Natural killer cell (primary cell): ENCODE measurements at regions not wholly inside any gene's neighbourhood (a gene's known extent, or its start where the extent isn't known, plus 50 kb on each side); places are given as distances from the start of the nearest gene placed in this dataset.

Experiments used
- ATAC-seq, 3 donors: fragments of 150-1000 bp in 2 of 3; fragments of 200-7000 bp in 1 of 3; cut with Tn5 transposase; 1 replicate in 1 of 3; 2 replicates in 2 of 3; pipeline ENCODE4 v1.10.0; 2021; ENCODE audit warnings: mild to moderate bottlenecking in 2 of 3, moderate library complexity in 2 of 3
- DNase-seq, 2 donors: peaks; one replicate each; pipeline versions ENCODE4 v3.0.0 to v3.0.0-alpha.2; 2013 to 2021; ENCODE audit warnings: mixed read lengths in 1 of 2
- H3K27ac ChIP-seq: one replicate; pipeline ENCODE4 v1.5.1; 2013; ENCODE audit warnings: mild to moderate bottlenecking, low read length
- H3K27me3 ChIP-seq: one replicate; pipeline ENCODE4 v1.6.1; 2013; ENCODE audit warnings: low read length; ENCODE audit not compliant: control insufficient read depth, insufficient read depth
- H3K36me3 ChIP-seq: one replicate; pipeline ENCODE4 v1.6.1; 2013; ENCODE audit warnings: low read length; ENCODE audit not compliant: control insufficient read depth, insufficient read depth
- H3K4me1 ChIP-seq: one replicate; pipeline ENCODE4 v1.6.1; 2013; ENCODE audit warnings: low read length; ENCODE audit not compliant: control insufficient read depth, insufficient read depth
- H3K4me3 ChIP-seq: one replicate; pipeline ENCODE4 v1.5.1; 2013; ENCODE audit warnings: low read length
- H3K9me3 ChIP-seq: one replicate; pipeline ENCODE4 v1.6.1; 2013; ENCODE audit warnings: low read length; ENCODE audit not compliant: control insufficient read depth, insufficient read depth
- H3K27ac Mint-ChIP-seq, 2 donors: one replicate each; pipeline ENCODE4 v1.8.0; 2022; ENCODE audit warnings: mild to moderate bottlenecking in 2 of 2, mixed read lengths in 2 of 2, moderate library complexity in 1 of 2
- H3K27me3 Mint-ChIP-seq, 2 donors: one replicate each; pipeline ENCODE4 v1.8.0; 2022; ENCODE audit warnings: low read depth in 2 of 2, mixed read lengths in 2 of 2
- H3K36me3 Mint-ChIP-seq: one replicate; pipeline ENCODE4 v1.8.0; 2022; ENCODE audit warnings: mixed read lengths
- H3K4me1 Mint-ChIP-seq, 2 donors: one replicate each; pipeline ENCODE4 v1.8.0; 2022; ENCODE audit warnings: mixed read lengths in 2 of 2
- H3K4me3 Mint-ChIP-seq: one replicate; pipeline ENCODE4 v1.8.0; 2022; ENCODE audit warnings: mild to moderate bottlenecking, moderate library complexity, mixed read lengths
- H3K9me3 Mint-ChIP-seq, 2 donors: one replicate each; pipeline ENCODE4 v1.8.0; 2022; ENCODE audit warnings: mixed read lengths in 2 of 2
- WGBS: methylation state at CpG from one replicate; pipeline ENCODE4 v1.1.7; 2013; ENCODE audit warnings: missing lambda C conversion rate; ENCODE audit not compliant: insufficient coverage; 5-methylcytosine and 5-hydroxymethylcytosine counted together
- intact Hi-C: fragments of 100-400 bp; cut with micrococcal nuclease; formaldehyde crosslinking; loops from one replicate; pipeline ENCODE4 v1.14.2; 2022
- TF ChIP-seq, protein P1 (sequence below): fragments of 200-600 bp; IDR thresholded peaks from one replicate; pipeline ENCODE4 v1.8.0; 2022; ENCODE audit warnings: antibody characterized with exemption

DNA sequence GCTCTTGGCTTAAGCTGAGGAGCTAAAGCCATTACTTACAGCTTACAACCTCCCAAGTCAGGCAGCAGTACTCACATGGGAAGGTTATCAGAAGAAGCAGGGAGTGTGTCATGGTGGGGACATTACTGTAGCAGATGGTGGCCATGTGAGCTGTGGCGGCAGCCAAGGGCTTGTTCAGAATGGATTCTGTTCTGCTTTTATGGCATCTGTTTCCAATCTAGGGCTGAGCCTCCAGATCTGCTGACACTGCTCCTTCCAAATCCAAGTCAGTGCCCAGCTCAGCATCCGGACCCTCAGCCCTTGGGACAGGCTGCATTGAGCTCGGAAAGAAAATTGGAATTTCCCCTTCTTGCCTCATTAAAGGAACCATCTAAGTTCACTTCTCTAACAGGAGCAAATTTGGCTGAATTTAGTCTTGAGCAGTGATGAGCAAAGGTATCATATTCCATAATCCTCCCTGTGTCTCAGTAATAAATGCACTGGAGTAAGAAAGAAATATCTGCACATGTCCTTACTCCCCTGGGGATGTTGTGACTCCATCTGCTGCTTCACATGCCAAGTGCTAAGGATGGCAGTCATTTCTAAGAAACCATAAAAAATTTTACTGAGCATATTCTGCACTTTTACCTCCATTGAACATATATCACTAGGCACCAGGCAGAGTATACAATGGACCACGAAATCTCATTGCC, 73.9 kb downstream of the KCTD12 start:
- no peak for ATAC-seq
- intact Hi-C loops: no loop called here
- Mint-ChIP-seq H3K27ac (no peak overlapping the region), H3K4me3 (no peak overlapping the region), H3K36me3 (no peaks in the 10 kb centered on the region), H3K27me3 (peaks cover 4 to 14% of the 10 kb centered on the region in 2 donors), H3K9me3 (peaks cover 0 to 3% of the 10 kb centered on the region in 2 donors), H3K4me1 (peaks cover 0 to 10% of the 10 kb centered on the region in 2 donors)
- Histone ChIP-seq H3K4me3 (no peak overlapping the region), H3K4me1 (no peaks in the 10 kb centered on the region), H3K9me3 (no peaks in the 10 kb centered on the region), H3K36me3 (no peaks in the 10 kb centered on the region), H3K27ac (no peak overlapping the region), H3K27me3 (peaks cover 2% of the 10 kb centered on the region)
- TF ChIP-seq, protein P1, sequence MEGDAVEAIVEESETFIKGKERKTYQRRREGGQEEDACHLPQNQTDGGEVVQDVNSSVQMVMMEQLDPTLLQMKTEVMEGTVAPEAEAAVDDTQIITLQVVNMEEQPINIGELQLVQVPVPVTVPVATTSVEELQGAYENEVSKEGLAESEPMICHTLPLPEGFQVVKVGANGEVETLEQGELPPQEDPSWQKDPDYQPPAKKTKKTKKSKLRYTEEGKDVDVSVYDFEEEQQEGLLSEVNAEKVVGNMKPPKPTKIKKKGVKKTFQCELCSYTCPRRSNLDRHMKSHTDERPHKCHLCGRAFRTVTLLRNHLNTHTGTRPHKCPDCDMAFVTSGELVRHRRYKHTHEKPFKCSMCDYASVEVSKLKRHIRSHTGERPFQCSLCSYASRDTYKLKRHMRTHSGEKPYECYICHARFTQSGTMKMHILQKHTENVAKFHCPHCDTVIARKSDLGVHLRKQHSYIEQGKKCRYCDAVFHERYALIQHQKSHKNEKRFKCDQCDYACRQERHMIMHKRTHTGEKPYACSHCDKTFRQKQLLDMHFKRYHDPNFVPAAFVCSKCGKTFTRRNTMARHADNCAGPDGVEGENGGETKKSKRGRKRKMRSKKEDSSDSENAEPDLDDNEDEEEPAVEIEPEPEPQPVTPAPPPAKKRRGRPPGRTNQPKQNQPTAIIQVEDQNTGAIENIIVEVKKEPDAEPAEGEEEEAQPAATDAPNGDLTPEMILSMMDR: no peak
- 85% methylated on average over 4 of the region's 4 CpGs for WGBS
- DNase-seq: no peak

- Histone ChIP-seq H3K27me3 (no peaks in the 10 kb centered on the region), H3K9me3 (no peaks in the 10 kb centered on the region), H3K36me3 (no peaks in the 10 kb centered on the region), H3K4me3 (no peak overlapping the region), H3K4me1 (no peaks in the 10 kb centered on the region), H3K27ac (no peak overlapping the region)
- intact Hi-C loops: no loop called here
- peaks cover 0 to 3% of the 10 kb centered on the region in 2 donors for H3K27me3 Mint-ChIP-seq
- TF ChIP-seq, protein P1: no peak
- H3K4me3 Mint-ChIP-seq: no peak overlapping the region
- whole genome bisulfite sequencing: 93% methylated on average over 1 of the region's 1 CpG
- H3K9me3 Mint-ChIP-seq: peaks cover 0 to 3% of the 10 kb centered on the region in 2 donors
- no peak for DNase-seq
- no peak overlapping the region for H3K27ac Mint-ChIP-seq
- no peaks in the 10 kb centered on the region for H3K4me1 Mint-ChIP-seq
- H3K36me3 Mint-ChIP-seq: no peaks in the 10 kb centered on the region
- ATAC-seq: no peak
Observed at GRCh38 chr13:76809389-76809788, 76.8 kb downstream of the KCTD12 start.

GRCh38 chr13:76808927-76809326, 77.3 kb downstream of the KCTD12 start:
- Mint-ChIP-seq H3K4me1 (no peaks in the 10 kb centered on the region), H3K36me3 (no peaks in the 10 kb centered on the region), H3K27me3 (peaks cover 0 to 3% of the 10 kb centered on the region in 2 donors), H3K27ac (no peak overlapping the region), H3K9me3 (peaks cover 0 to 3% of the 10 kb centered on the region in 2 donors), H3K4me3 (no peak overlapping the region)
- no peak for ATAC-seq
- intact Hi-C loops: no loop called here
- TF ChIP-seq, protein P1: no peak
- Histone ChIP-seq H3K36me3 (no peaks in the 10 kb centered on the region), H3K27ac (no peak overlapping the region), H3K4me1 (no peaks in the 10 kb centered on the region), H3K27me3 (no peaks in the 10 kb centered on the region), H3K4me3 (no peak overlapping the region), H3K9me3 (no peaks in the 10 kb centered on the region)
- 60% methylated on average over 2 of the region's 2 CpGs for WGBS
- no peak for DNase-seq

DNA sequence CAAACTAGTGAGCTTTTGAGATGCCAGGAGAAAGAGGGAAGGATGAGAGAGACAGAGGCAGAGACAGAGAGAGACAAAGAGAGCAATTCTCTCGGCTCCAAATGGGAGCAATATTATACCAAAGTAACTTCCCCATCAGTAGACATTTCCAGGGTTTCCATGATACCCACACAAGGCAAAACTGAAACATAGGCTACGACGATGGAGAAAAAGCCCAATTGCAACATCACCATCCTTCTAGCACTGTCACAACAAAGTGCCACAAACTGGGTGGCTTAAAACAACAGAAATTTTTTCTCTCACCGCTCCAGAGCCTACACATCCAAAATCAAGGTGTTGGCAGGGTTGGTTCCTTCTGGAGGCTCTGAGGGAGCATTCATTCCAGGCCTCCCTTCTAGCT, 81.4 kb downstream of the KCTD12 start:
- Mint-ChIP-seq H3K4me1 (no peaks in the 10 kb centered on the region), H3K9me3 (no peaks in the 10 kb centered on the region), H3K27ac (no peak overlapping the region), H3K4me3 (no peak overlapping the region), H3K36me3 (no peaks in the 10 kb centered on the region), H3K27me3 (peaks cover 0 to 5% of the 10 kb centered on the region in 2 donors)
- no peak for DNase-seq
- 98% methylated on average over 4 of the region's 4 CpGs for WGBS
- no peak for ATAC-seq
- H3K4me1 ChIP-seq: no peaks in the 10 kb centered on the region
- H3K9me3 ChIP-seq: no peaks in the 10 kb centered on the region
- H3K36me3 ChIP-seq: no peaks in the 10 kb centered on the region
- TF ChIP-seq, protein P1: no peak
- H3K27ac ChIP-seq: no peak overlapping the region
- no peak overlapping the region for H3K4me3 ChIP-seq
- H3K27me3 ChIP-seq: no peaks in the 10 kb centered on the region
- intact Hi-C loops: no loop called here
